ENCODE measurements at regions not wholly inside any gene's neighbourhood (a gene's known extent, or its start where the extent isn't known, plus 50 kb on each side); places are given as distances from the start of the nearest gene placed in this dataset.

DNA sequence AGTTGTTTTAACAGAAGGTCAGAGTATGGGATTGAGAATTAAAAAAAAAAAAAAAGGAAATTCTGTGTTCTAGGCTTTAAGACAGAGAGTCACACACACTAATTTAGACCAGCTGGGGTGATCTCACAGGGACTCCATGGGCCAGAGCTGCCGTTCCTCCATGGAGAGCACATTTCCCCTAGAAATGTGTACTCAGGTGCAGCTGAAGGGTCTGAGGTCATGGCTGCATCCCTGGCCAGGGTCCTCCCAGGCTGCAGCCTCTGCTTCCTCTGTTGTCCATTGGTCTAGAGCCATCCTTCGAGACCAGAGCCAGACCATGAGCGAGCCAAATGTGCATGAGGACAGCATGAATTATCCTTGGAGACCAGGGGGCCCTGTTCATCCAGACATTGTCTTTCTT is 190.1 kb upstream of the TNP1 start:
- no peak for DNase-seq

DNA sequence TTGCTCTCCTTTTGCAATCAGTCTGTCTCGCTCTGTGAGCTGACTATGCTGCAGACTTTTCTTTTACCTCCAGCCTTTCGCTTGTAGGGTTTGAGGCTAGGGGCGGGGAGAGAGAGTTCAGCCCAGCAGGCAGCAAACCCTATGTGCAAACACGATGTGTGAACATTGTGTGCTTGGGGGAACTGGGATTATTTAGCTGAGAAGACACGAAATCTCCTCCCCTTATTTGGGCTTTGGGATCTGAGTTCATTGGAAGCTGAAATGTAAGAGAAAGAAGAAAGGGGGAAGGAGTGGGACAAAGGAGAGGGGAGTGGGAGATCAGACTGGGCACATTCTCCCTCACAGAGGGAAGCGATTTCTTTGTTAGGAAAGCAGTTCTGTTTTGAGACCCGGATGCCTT is 189.6 kb upstream of the TNP1 start:
- no peak for DNase-seq

DNA sequence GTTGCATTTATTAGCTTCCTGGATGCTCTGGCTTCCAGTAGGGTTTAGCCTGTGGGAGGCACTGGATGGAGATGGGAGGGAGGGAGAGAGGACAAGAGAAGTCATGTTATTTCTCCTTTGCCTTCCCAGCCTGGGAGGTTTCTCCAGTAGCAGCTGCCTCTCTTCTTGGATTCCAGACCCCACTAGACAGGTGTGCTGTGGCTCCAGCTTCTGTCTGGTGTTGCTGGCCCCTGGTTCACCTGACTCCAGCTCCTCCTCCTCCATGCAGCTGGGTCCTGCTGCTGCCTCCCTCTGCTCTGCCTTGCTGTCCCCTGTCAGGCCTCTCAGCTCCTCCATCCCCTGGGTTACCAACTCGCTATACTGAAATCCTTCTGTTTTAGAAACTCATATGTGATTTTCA is 188.9 kb upstream of the TNP1 start:
- DNase-seq, result no peak

DNA sequence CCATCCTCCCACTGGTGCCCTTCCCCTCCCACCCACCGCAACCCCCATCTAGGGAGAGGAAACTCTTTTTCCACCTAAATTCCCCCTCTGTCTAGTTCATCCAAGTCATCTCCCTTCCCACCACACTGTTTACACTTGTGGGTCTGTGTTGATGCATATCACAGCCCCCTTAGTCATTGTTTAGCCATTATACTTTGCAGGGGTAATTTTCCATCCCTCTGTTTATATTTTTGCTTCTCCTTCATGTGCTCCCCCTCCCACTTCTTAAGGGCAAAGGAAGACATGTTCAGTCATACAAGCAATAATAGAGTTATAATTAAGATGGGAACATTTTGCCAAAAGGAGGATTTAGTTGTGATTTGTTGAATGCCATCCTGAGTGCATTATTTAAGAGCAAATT is 187.8 kb upstream of the TNP1 start:
- no peak for DNase-seq

DNA sequence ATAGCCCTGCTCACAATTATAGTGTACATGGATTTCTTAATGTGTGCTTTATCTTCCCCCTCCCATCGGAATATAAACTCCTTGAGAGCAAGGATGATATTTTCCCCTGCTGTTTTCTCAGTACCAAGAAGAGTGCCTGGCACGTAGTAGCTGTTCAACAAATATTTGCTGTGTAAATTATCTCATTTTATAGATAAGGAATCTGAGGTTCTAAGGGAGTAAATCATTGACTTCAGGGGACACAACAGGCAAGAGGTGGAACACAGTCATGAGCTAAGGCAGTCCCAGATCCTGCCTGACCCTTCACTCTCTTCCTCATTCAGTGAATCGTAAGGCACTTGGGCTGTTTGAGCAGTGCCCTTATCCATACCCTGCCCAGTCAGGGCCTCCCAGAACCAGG is 187.3 kb upstream of the TNP1 start:
- DNase-seq, result no peak

DNA sequence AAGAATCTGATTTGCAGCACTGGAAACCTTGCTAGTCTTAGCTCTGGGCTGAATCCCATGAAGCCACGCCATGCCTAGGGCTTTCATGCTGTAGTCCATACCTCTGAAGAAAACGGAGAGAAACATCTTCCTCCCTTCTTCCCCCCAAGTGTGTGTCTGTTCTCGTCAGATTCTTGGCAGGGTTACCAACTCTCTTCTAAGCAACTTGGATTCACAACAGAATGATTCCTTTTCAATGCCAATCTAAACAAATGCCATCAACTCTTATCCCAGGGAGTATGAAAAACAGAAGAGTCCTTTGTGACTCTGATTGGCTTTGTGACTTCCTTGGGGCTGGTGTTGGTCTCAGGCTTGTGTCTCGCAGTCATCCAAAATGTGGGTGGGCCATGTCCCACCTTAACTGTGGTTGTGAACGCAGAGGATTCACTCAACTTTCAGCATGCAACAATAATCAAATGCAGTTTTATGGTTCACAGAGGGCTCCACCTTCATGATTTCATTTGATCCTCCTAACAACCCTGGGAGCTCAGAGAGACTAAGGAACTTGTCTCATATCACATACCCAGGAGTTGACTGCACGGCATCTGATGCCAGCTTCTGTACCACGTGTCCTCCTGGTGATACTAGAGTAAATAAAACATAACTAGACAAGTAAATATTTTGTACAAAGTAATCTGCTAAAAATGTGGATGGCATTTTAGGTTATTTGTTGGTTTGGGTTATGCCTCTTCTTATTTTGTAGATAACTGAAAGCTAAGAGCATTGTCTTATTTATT is 186.0 kb upstream of the TNP1 start:
- DNase-seq, result no peak

DNA sequence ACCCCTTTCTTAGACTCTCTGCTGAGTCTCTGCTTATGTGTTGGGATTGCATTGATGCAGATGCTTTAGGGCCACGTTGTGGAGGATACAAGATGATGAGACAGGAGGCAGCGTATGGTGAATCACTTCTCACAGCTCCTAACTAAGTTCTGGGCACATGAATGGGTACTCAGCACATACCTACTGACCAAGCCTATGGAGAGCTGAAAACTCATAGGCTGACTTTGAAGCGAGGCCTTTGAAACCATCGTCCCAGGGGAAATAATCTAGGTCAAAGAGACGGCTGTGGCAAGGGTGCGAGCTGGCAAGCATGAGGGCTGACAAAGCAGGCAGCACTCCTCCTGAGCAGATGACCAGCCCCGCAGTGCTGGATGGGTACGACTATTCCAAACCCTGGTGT is 180.2 kb upstream of the TNP1 start:
- no peak for DNase-seq

DNA sequence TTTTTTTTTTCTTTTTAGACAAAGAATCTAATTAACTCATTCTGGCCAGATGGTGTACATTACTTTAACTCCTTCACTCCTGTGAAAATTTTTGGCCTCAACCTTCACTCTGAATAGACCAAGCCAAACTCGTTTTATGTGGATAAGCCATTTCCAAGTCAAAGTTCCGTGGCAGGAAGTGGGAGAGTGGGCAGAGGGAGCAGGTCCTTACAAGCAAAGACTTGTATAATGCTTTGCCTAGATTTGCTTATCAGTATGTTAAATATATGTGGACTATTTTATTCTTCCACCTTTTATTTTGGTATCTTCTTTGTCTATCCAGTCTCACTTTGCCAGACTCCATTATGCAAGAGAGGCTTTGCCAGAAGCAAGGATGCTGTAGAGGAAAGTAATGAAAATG is 178.1 kb upstream of the TNP1 start:
- DNase-seq, result no peak

DNA sequence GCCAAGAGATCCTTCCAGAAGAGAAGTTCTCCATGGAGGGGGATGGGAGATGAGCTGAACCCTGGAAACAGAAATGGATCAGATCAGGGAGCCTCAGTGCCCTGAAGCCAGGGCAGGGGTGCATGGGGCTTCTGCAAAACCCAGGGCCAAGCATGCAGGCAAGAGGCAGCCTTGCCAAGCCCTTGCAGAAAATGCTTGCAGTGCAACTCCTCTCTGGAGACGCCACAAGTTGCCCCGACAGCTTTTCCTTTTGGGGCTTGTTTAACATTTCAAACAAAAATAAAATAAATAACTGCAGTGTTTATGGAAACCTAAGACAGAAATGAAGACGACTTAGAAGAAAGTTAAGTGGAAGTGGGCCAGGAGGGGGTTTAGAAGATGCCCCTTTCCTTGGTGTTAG is 177.5 kb upstream of the TNP1 start:
- DNase-seq, result no peak

DNA sequence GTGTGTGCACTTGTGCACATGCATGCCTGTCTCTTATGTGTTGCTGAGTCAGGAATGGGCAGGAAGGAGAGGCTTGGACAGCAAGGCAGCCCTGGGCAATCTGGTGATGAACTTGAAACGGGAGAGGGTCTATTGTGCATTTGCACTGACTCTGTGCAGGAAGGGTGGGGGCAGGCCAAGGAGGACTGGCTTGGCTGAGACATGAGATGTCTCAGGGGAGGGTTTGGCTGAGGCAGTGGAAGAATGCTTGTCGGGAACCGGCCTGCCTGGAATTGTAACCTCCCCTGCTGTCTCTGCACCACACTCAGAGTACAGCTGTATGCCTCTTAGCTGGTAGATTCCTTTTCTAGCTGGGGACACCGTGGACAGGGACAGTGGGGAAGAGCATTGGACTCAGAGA is 176.1 kb upstream of the TNP1 start:
- no peak for DNase-seq

DNA sequence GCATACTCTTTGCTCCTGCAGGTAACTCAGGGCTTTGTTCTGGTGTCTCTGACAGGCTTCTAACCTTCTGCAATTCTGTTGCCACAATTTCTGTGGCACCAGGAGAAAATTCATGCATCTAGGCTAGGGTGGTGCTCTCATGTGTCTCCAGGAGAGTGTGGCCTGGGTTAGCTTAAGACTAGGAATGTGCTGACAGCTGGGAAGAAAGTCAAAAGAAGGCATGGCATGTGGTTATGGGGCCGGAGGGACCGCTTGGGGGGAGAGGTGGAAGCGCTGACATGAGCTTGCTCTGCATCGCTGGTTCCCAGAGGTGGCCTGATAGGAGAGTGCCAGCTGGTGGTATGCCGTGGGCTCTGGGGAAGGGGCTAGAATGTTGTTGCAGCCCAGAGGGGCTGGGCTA is 173.3 kb upstream of the TNP1 start:
- DNase-seq, result no peak

DNA sequence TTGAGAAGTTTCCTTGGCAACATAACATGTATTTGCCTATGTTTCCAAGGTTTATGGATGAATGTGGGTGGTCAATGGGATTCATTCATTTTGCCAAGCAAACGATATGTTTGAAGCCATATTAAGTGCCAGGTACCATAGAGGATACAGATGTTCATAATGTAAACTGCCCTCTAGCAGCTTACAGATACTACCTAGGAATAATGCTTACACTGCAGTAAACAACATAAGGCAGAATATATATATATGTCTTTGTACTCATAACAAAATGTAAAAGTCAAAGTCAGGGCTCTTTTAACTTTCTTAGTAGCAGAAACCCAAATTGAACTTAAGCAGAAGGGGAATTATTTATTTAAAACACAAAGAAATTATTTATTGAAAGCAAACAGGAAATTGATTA is 171.6 kb upstream of the TNP1 start:
- no peak for DNase-seq

DNA sequence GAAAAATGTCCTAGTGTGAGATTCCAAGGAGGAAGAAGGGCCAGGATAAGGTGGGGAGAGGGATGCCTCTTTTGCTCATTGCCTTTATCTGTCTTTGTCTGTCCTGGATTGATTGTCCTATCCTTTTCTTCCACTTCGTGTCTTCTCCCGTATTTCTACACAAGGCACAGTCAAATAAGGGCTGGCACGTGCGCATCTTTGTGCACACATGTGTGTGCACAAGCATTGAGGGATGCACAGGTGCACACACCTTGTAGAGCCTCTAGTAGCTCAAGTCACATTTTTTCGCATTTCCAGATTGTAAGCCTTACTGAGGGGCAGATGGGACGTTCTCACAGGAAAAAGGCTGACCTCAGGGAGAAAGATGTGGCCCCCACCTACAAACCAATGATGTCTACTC is 170.2 kb upstream of the TNP1 start:
- DNase-seq, result no peak

DNA sequence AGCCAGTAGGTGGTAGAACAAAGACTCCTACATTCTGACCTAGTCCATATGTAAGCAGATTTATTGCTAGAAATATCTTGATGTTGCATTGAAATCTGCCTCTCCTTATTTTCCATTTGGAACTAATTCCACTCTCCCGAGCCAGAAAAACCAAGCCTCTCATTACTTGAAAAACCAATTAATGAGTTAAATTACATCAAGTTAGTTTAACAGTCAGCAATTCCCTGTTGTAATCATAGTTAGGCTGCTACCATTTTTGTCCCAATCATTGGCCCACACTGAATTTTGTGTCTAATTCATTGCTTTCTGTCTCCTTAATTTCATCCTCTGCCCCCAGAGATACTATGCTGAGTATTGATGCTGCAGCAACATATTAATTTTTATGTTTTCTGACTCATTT is 168.3 kb upstream of the TNP1 start:
- DNase-seq, result no peak

DNA sequence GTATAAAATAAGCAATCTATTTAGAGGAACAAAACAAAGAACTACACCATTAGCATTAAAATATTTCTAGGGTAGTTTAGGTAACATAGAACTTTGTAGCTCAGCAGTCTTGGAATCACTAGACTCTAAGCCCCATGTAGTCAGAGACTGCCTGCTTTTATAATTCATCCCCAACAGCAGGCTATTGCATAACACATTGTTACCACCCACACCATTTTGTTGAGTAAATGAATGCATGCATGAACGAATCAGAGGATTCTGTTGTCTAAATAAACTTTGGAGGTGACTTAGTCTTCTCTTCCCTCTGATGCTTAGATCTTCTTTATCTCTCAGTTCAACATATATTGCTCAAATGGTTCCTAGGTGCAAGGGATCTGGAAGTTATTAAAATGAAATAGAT is 167.6 kb upstream of the TNP1 start:
- DNase-seq, result no peak

DNA sequence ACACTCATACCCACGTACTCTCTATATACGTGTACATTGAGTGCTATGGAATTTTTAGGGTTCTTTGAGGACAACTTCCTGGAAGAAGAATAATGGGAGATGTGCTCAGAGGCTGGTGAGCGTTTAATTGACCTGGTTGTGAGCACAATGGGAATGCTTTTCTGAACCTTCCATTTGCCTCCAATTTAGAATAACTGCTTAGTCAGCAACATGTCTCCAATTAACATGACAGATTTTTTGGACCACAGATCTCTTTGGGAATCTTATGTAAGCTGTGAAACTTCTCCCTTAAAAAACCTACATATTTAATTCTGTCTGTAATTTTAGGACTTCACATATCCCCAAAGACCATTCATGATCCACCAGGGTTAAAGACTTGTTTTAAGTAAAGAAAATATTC is 166.7 kb upstream of the TNP1 start:
- no peak for DNase-seq

DNA sequence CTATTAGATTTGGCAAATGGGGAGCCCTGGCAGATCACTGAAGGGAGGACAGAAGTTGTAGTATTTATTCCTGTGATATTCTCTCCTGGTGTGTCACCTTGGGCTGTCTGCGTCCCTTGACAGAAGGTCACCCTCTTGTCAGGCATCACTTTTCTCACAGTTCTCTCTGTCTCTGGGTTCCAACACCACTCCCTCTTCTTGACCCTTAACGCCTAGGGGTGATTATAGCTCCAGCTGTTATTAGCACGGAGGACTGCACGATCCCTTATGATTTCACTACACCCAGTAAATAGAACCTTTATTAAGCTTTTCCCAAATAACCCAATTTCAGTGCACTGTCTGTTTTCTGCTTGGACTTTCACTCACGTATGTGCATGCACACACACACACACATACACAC is 166.3 kb upstream of the TNP1 start:
- DNase-seq, result no peak

DNA sequence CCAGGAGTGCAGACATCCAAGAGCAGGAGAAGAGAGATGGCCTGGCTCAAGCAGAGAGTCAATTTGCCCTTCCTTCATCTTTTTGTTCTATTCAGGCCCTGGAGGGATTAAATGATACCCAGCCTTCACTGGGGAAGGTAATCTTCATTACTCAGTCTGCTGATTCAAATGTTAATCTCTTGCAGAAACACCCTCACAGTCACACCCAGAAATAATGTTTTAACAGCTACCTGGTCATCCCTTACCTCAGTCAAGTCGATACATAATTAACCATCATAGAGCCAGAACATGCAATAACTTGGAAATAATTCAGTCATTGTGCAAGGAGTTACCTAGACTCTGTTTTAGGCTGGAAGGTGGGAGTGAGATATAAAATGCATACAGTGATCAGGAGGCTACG is 163.7 kb upstream of the TNP1 start:
- DNase-seq, result no peak

DNA sequence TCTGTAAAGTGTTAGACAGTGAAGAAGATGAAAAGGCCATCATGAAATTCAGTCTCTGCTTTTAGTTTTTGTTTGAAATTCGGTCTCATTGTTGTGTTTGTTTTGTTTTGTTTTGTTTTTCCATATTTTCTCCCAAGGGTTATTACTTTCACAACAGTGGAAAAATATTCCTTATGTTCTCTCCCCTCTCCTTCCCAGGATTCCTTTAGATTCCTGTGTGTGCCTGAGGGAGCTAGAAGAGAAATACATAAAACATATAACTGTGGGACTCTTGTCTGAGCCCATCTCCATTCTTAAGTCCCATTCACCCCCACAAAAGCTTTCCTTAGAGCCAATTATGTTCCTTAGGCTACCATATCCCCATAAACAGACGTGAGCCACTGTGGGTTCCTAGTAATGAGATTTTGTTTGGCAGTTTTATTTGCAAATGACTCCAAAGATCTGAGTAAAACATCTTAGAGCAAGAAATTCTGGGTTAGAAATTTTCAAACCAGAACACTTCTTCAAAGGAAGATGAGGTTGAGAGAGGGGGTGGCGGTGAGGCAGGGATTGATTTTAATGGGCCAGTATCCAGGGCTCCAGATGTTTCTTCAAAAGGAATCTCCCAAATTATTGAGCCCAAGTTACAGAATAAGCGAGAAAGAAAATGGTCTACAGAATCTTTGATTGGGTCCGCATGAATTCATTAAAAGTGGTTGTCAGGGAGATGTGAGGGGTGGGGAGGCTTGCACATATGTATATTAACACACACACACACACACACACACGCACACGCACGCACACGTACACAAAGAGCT is 157.8 kb upstream of the TNP1 start:
- no peak for DNase-seq

DNA sequence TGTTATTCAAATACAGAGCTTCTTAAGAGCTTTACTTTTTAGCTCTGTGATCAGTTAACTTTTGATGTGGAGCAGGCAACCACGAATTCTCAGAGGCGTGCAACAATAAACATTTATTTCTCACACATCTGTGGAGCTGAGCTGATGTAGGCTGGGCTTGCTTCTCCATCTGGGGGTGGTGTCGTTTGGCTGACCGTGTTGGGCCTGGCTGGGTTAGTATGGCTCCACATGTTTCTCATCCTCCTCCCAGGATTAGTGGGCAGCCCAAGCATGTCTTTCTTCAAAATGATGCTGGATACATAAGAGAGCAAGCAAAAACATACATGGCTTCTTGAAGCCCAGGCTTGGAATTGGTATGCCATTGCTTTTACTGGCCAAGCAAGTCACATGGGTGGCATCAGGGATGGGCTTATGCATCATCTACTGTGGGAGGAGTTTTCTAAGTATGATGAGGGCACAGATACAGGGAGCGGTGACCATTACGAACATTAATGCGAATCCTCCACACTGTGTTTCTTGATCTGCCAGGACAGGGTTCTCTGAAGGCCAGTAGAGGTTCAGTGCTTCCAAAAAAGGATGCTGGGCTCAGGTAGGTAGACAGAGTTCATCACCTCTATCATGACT is 157.0 kb upstream of the TNP1 start:
- no peak for DNase-seq

DNA sequence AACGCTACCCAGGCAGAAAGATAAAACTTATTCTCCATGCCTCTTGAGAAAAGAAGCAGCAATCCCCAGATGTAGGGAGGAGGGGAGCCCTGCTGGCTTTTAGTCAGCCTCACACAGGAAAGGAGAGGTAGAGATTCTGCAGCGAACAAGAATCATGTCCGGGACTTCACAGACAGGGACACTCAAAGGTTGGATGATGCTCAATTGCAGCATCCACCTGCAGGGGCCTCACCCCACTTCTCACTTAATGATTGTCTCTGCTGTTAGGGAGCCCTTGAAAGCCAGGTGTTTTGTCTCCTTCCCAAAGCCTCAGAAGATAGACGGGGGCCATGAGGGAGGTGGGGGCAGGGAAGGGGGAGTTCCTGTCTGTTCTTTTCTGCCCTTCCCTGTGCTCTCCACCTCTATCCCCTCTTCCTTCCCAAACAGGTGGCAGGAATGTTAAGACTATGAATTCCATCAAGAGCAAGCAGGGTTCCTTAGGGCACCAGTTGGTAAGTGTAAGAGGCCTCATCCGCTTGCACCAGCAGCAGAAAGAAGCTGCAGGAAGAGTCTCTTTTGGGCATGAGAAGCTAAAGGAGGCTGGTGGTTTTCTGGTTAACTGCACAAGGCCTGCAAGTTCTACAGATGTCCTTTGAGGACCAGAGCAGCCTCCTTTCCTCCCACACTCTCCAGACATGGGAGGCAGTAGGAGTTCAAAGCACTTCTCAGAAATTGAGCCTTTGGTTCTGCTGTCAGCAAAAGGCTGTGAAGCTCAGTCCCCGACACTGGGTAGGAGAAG is 154.7 kb upstream of the TNP1 start:
- DNase-seq, result no peak

DNA sequence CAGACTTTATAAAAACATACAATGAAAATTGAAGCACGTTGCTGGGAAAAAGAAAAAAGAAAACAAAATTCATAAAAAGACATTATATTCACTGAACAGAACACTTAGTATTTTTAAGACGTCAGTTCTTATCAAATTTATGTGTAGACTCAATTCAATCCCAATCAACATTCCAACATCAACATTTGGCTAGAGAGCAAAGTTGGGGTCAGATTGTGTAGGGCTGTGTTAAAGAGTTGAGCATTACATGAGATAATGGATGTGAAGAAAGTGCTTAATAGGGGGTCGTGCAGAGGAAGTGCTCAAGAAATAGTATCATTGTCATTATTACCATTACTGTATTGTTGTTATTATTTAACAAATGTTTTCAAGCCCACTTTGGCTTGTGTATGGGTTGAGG is 154.1 kb upstream of the TNP1 start:
- DNase-seq, result no peak

DNA sequence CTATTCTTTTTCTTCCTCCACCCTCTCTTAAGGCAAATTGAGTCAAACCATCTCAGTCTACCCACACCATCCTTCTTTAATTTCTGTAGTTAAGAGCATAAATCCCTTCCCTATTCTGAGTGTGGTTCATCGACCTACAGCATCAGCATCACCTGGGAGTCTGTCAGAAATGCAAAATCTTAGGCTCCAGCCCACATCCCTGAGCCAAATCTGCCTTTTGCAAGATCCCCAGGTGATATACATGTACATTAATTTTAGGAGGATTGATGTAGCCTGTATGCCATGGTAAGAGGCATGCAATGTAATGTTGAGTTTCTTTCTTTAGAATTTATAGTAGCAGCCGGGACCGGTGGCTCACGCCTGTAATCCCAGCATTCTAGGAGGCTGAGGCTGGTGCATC is 151.7 kb upstream of the TNP1 start:
- no peak for DNase-seq

DNA sequence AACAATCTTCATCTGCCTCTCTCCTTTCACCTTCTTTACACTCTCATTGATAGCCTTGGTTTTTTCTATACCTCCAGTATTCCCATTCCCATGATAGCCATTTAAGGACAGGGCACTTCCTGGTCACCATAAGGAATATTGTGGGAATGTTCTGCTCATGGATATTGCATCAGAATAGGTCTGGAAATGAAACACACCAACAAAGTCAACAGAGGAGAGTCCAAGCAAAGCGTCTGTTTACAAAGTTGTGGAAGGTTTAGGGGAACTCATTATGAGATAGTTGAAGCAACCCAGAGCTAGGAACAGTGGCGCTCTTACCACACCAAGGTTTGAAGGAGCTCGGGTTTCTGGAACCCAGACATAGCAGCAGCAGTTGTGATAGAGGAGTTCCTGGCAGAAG is 150.3 kb upstream of the TNP1 start:
- DNase-seq, result no peak

Data from NCI-H1436 treated with DMSO at 0.1 percent for 48 hours (cell line).